Lower lobe of right lung (tissue), 2 donors: ENCODE measurements at regions not wholly inside any gene's neighbourhood (a gene's known extent, or its start where the extent isn't known, plus 50 kb on each side); places are given as distances from the start of the nearest gene placed in this dataset.

Experiments
- ATAC-seq, 2 donors: fragments of 200-7000 bp; cut with Tn5 transposase; one replicate each; pipeline ENCODE4 v1.9.1; 2020 to 2022; ENCODE audit warnings: mild to moderate bottlenecking in 2 of 2, moderate library complexity in 2 of 2
- DNase-seq: peaks from one replicate; pipeline ENCODE4 v3.0.0-alpha.2; 2020
- H3K27ac ChIP-seq: fragments of 200-600 bp; one replicate; pipeline ENCODE4 v1.8.0; 2022
- H3K27me3 ChIP-seq: fragments of 200-600 bp; one replicate; pipeline ENCODE4 v1.8.0; 2022; ENCODE audit warnings: low read depth
- H3K36me3 ChIP-seq: fragments of 200-600 bp; one replicate; pipeline ENCODE4 v1.8.0; 2022; ENCODE audit warnings: mild to moderate bottlenecking
- H3K4me1 ChIP-seq: fragments of 200-600 bp; one replicate; pipeline ENCODE4 v1.8.0; 2022
- H3K4me3 ChIP-seq: fragments of 200-600 bp; one replicate; pipeline ENCODE4 v1.8.0; 2022; ENCODE audit warnings: mild to moderate bottlenecking
- H3K9me3 ChIP-seq: fragments of 200-600 bp; one replicate; pipeline ENCODE4 v1.8.0; 2022
- CTCF ChIP-seq: fragments of 200-600 bp; IDR thresholded peaks from one replicate; pipeline ENCODE4 v1.8.0; 2022; ENCODE audit warnings: antibody characterized with exemption, mild to moderate bottlenecking
- intact Hi-C: fragments of 100-400 bp; cut with DNase I; formaldehyde crosslinking; loops from one replicate; pipeline ENCODE4 v1.11.0; 2022
- donor health status: DM: no; HTN: yes; CAD: no; lungs with severe emphysema.

- no peak overlapping the region for H3K4me3 ChIP-seq
- H3K9me3 ChIP-seq, result no peaks in the 10 kb centered on the region
- intact Hi-C loops, result no loop called here
- no peaks in the 10 kb centered on the region for H3K4me1 ChIP-seq
- TF ChIP-seq CTCF, result no peak
- no peaks in the 10 kb centered on the region for H3K36me3 ChIP-seq
- no peak for ATAC-seq
- no peak for DNase-seq
- H3K27me3 ChIP-seq, result no peaks in the 10 kb centered on the region
- H3K27ac ChIP-seq, result no peak overlapping the region
These were observed 145.5 kb downstream of the CTH start for GRCh38 chr1:70556541-70556940.

DNA sequence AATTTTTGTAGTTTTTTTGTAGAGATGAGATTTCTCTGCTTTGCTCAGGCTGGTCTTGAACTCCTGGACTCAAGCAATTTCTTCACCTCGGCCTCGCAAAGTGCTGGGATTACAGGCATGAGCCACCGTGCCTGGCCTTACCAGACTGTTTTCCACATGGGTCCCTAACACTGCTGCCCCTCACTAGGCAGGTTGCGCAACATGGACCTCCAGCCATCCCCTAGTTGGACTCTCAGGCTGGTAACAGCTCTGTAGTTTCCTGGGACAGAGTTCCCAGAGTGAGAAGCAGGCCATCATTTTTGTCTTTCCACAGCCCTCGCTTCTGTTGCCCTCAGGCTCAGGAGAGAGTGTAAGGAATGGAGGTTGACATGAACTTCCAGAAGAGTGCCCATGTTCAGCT lies 156.1 kb downstream of the CTH start:
- Histone ChIP-seq H3K9me3 (no peaks in the 10 kb centered on the region), H3K36me3 (no peaks in the 10 kb centered on the region)
- no peak for TF ChIP-seq CTCF

GRCh38 chr1:70571191-70571590 lies 160.1 kb downstream of the CTH start:
- TF ChIP-seq CTCF, result no peak

More for the DNA sequence above, 156.1 kb downstream of the CTH start:
- intact Hi-C loops, result loop anchor here (10.0 kb wide), 1 partner anchor 158 kb away; no protein-coding TSS in a partner anchor
- no peak for DNase-seq
- ATAC-seq, result no peak
- no peaks in the 10 kb centered on the region for H3K27me3 ChIP-seq
- no peak overlapping the region for H3K27ac ChIP-seq
- no peak overlapping the region for H3K4me3 ChIP-seq
- no peaks in the 10 kb centered on the region for H3K4me1 ChIP-seq

GRCh38 chr1:70573317-70573843 lies 162.3 kb downstream of the CTH start:
- TF ChIP-seq CTCF, result no peak
- no peaks in the 10 kb centered on the region for H3K27me3 ChIP-seq
- H3K4me1 ChIP-seq, result no peaks in the 10 kb centered on the region

More at GRCh38 chr1:70571191-70571590, 160.1 kb downstream of the CTH start:
- Histone ChIP-seq H3K4me3 (no peak overlapping the region), H3K4me1 (no peaks in the 10 kb centered on the region), H3K36me3 (no peaks in the 10 kb centered on the region), H3K9me3 (no peaks in the 10 kb centered on the region), H3K27ac (no peak overlapping the region), H3K27me3 (no peaks in the 10 kb centered on the region)
- DNase-seq (no peak), ATAC-seq (no peak)
- intact Hi-C loops, result no loop called here

DNA sequence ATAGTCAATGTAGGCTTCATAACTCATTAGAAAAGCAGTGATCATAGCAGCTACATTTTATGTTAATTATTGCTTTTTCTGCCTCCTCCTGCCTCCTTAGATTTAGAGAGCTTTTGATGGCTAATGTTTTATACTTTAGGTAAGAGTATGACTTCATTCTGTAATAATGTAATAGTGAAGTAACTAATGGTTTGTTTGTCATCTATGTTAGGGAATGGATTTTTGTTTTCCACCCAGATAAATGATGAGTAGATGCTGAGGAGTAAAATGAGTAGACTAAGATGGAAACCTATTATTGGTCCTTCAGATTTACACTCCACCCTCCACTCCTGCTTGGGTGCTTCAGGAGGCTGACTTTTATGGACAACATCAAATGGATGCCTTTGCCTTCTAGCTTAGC lies 170.6 kb downstream of the CTH start:
- Histone ChIP-seq H3K36me3 (no peaks in the 10 kb centered on the region), H3K4me1 (no peaks in the 10 kb centered on the region), H3K4me3 (no peak overlapping the region), H3K27me3 (no peaks in the 10 kb centered on the region), H3K9me3 (no peaks in the 10 kb centered on the region), H3K27ac (no peak overlapping the region)
- ATAC-seq (no peak), DNase-seq (no peak)
- TF ChIP-seq CTCF, result no peak
- intact Hi-C loops, result no loop called here

More at GRCh38 chr1:70573317-70573843, 162.3 kb downstream of the CTH start:
- H3K9me3 ChIP-seq, result no peaks in the 10 kb centered on the region
- DNase-seq (no peak), ATAC-seq (no peak)
- no peak overlapping the region for H3K4me3 ChIP-seq
- intact Hi-C loops, result no loop called here
- no peak overlapping the region for H3K27ac ChIP-seq
- H3K36me3 ChIP-seq, result no peaks in the 10 kb centered on the region
